Transverse colon (tissue), 4 donors: ENCODE measurements at regions not wholly inside any gene's neighbourhood (a gene's known extent, or its start where the extent isn't known, plus 50 kb on each side); places are given as distances from the start of the nearest gene placed in this dataset.

Experiments
- DNase-seq: peaks from one replicate; pipeline ENCODE4 v3.0.0-alpha.2; 2019
- H3K27ac ChIP-seq, 4 donors: fragments of 200-600 bp; sonication (generic); 2 replicates each; pipeline ENCODE4 v1.5.1; 2016 to 2018; ENCODE audit warnings: inconsistent platforms in 4 of 4
- H3K27me3 ChIP-seq: fragments of 200-600 bp; sonication (generic); 2 replicates; pipeline ENCODE4 v1.5.1; 2017; ENCODE audit warnings: inconsistent platforms
- H3K36me3 ChIP-seq, 4 donors: fragments of 200-600 bp; sonication (generic); 2 replicates each; pipeline ENCODE4 v1.5.1; 2017 to 2019; ENCODE audit warnings: inconsistent platforms in 4 of 4
- H3K4me1 ChIP-seq, 4 donors: fragments of 200-600 bp; sonication (generic); 2 replicates each; pipeline ENCODE4 v1.5.1; 2017 to 2020; ENCODE audit warnings: inconsistent platforms in 4 of 4
- H3K4me3 ChIP-seq, 4 donors: fragments of 200-600 bp; sonication (generic); 1 replicate in 1 of 4; 2 replicates in 3 of 4; pipeline versions ENCODE4 v1.5.1 to v1.6.1; 2017 to 2019; ENCODE audit warnings: inconsistent platforms in 4 of 4
- H3K9me3 ChIP-seq, 2 donors: fragments of 200-600 bp; sonication (generic); 2 replicates each; pipeline ENCODE4 v1.5.1; 2017 to 2019; ENCODE audit warnings: inconsistent platforms in 2 of 2
- CTCF ChIP-seq, 5 experiments: fragments of 200-600 bp in 3 of 5; fragments of 450-650 bp in 2 of 5; sonication (generic) in 3 of 5; IDR thresholded peaks; 1 replicate in 2 of 5; 2 replicates in 3 of 5; pipeline ENCODE4 v1.5.1; 2016 to 2017; ENCODE audit warnings: antibody characterized with exemption in 5 of 5, inconsistent platforms in 3 of 5, mild to moderate bottlenecking in 2 of 5, moderate library complexity in 1 of 5
- EP300 ChIP-seq: sonication (generic); formaldehyde crosslinking; IDR thresholded peaks from one replicate; pipeline ENCODE4 v1.6.1; 2017; ENCODE audit warnings: antibody characterized with exemption, low read depth
- POLR2A ChIP-seq: fragments of 450-650 bp; IDR thresholded peaks from one replicate; pipeline ENCODE4 v1.6.1; 2016; ENCODE audit warnings: antibody characterized with exemption, mild to moderate bottlenecking, moderate library complexity
- POLR2AphosphoS5 ChIP-seq, 3 donors: sonication (generic); formaldehyde crosslinking; IDR thresholded peaks; one replicate each; pipeline ENCODE4 v1.6.1; 2016; ENCODE audit warnings: antibody characterized with exemption in 3 of 3
- WGBS, 2 donors: methylation state at CpG; one replicate each; pipeline ENCODE4 v1.1.5; 2018; ENCODE audit warnings: low coverage in 1 of 2; 5-methylcytosine and 5-hydroxymethylcytosine counted together
- in situ Hi-C, 4 donors: fragments of 200-750 bp; cut with MboI; loops; one replicate each; pipeline versions ENCODE4 v1.15.0 to v1.15.1; 2017; ENCODE audit warnings: low sequenced_read_pairs in 3 of 4, low pct_ligation_motif_present in 1 of 4, low pct_unique_long_range_greater_than_20kb in 1 of 4
- intact Hi-C: fragments of 100-400 bp; cut with DNase I; formaldehyde crosslinking; loops from one replicate; pipeline ENCODE4 v1.15.1; 2023; ENCODE audit warnings: low total_unique reads

DNA sequence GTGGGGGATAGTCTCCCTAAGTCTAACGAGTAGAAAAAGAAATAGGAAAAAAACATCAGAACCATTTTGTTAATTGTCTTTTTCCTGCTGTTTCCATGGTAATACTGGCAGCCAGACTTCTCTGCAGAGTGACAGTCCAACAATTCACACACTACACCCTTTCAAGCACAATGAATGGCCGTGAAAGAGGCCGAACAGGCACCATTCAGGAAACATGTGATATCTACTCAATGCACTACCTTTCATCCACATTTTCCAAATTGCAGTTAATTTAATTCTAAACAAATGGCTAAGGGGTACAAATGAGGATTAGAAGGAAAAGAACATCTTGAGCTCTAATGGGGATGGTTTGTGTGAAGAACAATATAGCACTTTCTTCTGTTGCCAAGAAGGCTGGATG, 358.5 kb upstream of the ANKRD30A start:
- WGBS, 2 donors, result 38 to 64% methylated on average over 1 to 3 of the region's 3 CpGs
- in situ Hi-C loops, result no loop called here

DNA sequence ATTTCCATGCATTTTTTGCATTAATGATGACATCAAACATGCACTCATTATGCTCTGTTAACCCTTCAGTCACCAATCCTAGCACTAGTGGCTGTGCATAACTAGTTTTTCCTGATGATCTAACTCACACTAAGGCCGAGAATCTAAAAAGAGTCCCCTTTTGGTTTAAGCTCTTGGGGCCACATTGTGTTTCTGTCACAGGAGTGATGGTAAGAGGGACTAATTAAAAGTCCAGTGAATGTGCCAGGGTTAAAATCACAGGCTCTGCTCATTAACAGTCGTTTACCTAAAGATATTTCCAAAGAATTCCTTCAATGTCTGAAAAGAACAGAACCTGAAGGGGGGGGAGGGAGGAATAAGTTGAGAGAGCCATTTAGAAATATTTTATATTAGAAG, 359.0 kb upstream of the ANKRD30A start:
- DNase-seq, result no peak
- TF ChIP-seq EP300, result no peak
- TF ChIP-seq POLR2A, result no peak
- no peak for TF ChIP-seq POLR2AphosphoS5 (IDR thresholded peaks at IDR 0.05)
- TF ChIP-seq CTCF (IDR thresholded peaks at IDR 0.05), result no peak
- Histone ChIP-seq H3K27ac (no peak overlapping the region), H3K4me1 (peaks cover 0 to 7% (median 2%) of the 10 kb centered on the region in 4 donors), H3K36me3 (no peaks in the 10 kb centered on the region), H3K27me3 (no peaks in the 10 kb centered on the region), H3K9me3 (no peaks in the 10 kb centered on the region), H3K4me3 (no peak overlapping the region)
- in situ Hi-C loops, result no loop called here
- 54 to 59% methylated on average over 2 of the region's 2 CpGs for WGBS, 2 donors
- intact Hi-C loops, result no loop called here

More for the DNA sequence above, 358.5 kb upstream of the ANKRD30A start:
- no peak for DNase-seq
- intact Hi-C loops, result no loop called here
- Histone ChIP-seq H3K4me3 (no peak overlapping the region), H3K4me1 (peaks cover 0 to 7% (median 2%) of the 10 kb centered on the region in 4 donors), H3K36me3 (no peaks in the 10 kb centered on the region), H3K27ac (no peak overlapping the region), H3K9me3 (no peaks in the 10 kb centered on the region), H3K27me3 (no peaks in the 10 kb centered on the region)
- TF ChIP-seq EP300, result no peak
- TF ChIP-seq POLR2AphosphoS5 (IDR thresholded peaks at IDR 0.05), result no peak
- no peak for TF ChIP-seq CTCF (IDR thresholded peaks at IDR 0.05)
- TF ChIP-seq POLR2A, result no peak

GRCh38 chr10:36765782-36766414, 359.5 kb upstream of the ANKRD30A start:
- WGBS, 2 donors, result 30 to 48% methylated on average over 2 of the region's 2 CpGs
- in situ Hi-C loops, result no loop called here
- Histone ChIP-seq H3K9me3 (no peaks in the 10 kb centered on the region), H3K36me3 (no peaks in the 10 kb centered on the region), H3K27ac (no peak overlapping the region), H3K4me3 (no peak overlapping the region), H3K4me1 (peaks cover 0 to 7% (median 2%) of the 10 kb centered on the region in 4 donors), H3K27me3 (no peaks in the 10 kb centered on the region)
- intact Hi-C loops, result no loop called here
- no peak for DNase-seq
- TF ChIP-seq POLR2A (no peak), POLR2AphosphoS5 (IDR thresholded peaks at IDR 0.05) (no peak), CTCF (IDR thresholded peaks at IDR 0.05) (no peak), EP300 (no peak)

GRCh38 chr10:36764823-36765222, 360.6 kb upstream of the ANKRD30A start:
- no peak for DNase-seq
- no peaks in the 10 kb centered on the region for H3K9me3 ChIP-seq
- in situ Hi-C loops (no loop called here), intact Hi-C loops (no loop called here)
- TF ChIP-seq POLR2A (no peak), CTCF (IDR thresholded peaks at IDR 0.05) (no peak), EP300 (no peak), POLR2AphosphoS5 (IDR thresholded peaks at IDR 0.05) (no peak)
- H3K27ac ChIP-seq, result no peak overlapping the region
- no peak overlapping the region for H3K4me3 ChIP-seq
- H3K36me3 ChIP-seq, result no peaks in the 10 kb centered on the region
- WGBS, 2 donors, result 88 to 93% methylated on average over 4 of the region's 4 CpGs
- peaks cover 0 to 7% (median 2%) of the 10 kb centered on the region in 4 donors for H3K4me1 ChIP-seq
- H3K27me3 ChIP-seq, result no peaks in the 10 kb centered on the region
